GM12878 (cell line): ENCODE measurements at regions not wholly inside any gene's neighbourhood (a gene's known extent, or its start where the extent isn't known, plus 50 kb on each side); places are given as distances from the start of the nearest gene placed in this dataset.

ENCODE experiments used
- CTCF ChIP-seq, 3 experiments: IDR thresholded peaks in 2 of 3; conservative IDR thresholded peaks in 1 of 3; 2 replicates each; pipeline ENCODE4 v1.5.1; 2011; ENCODE audit warnings: low read depth in 3 of 3, low read length in 3 of 3, mild to moderate bottlenecking in 3 of 3, control low read depth in 2 of 3, moderate library complexity in 2 of 3, inconsistent platforms in 1 of 3, mixed read lengths in 1 of 3; ENCODE audit not compliant: control insufficient read depth in 2 of 3, insufficient read depth in 1 of 3; ENCODE audit errors: extremely low read depth in 1 of 3
- MTA3 ChIP-seq: IDR thresholded peaks from 2 replicates; pipeline ENCODE4 v1.6.1; 2012; ENCODE audit warnings: low read length, inconsistent platforms, borderline replicate concordance
- SMC3 ChIP-seq: IDR thresholded peaks from 2 replicates; pipeline ENCODE4 v1.6.1; 2011; ENCODE audit warnings: low read length, improper control_type of control experiment, borderline replicate concordance
- TAF1 ChIP-seq: IDR thresholded peaks from 2 replicates; pipeline ENCODE4 v1.6.1; 2011; ENCODE audit warnings: mild to moderate bottlenecking, low read depth, low read length, borderline replicate concordance

GRCh38 chr9:7479300-7479699 is 320.3 kb downstream of the DMAC1 start:
- TF ChIP-seq TAF1 (no peak), CTCF (IDR thresholded peaks at IDR 0.05 in 2 of 3, conservative IDR thresholded peaks at IDR 0.05 in 1 of 3; ENCODE audit: control insufficient read depth in 2 of 3, extremely low read depth in 1 of 3, insufficient read depth in 1 of 3, low read depth in 3 of 3, low read length in 3 of 3) (no peak), SMC3 (no peak), MTA3 (no peak)
